H1 (cell line): ENCODE measurements at regions not wholly inside any gene's neighbourhood (a gene's known extent, or its start where the extent isn't known, plus 50 kb on each side); places are given as distances from the start of the nearest gene placed in this dataset.

Experiments
- CTCF ChIA-PET: fragments of 300-600 bp; sonication (Branson Sonifier 250); formaldehyde crosslinking; loops from one replicate; lab custom pipeline; 2021; ENCODE audit not compliant: partially characterized antibody; lab: Charles Lee
- POLR2A ChIA-PET: fragments of 300-600 bp; sonication (Branson Sonifier 250); formaldehyde crosslinking; loops from one replicate; lab custom pipeline; 2021; ENCODE audit warnings: inconsistent platforms; ENCODE audit not compliant: partially characterized antibody; lab: Charles Lee
- DNase-seq, 2 experiments: peaks; one replicate each; pipeline versions ENCODE4 v3.0.0 to v3.0.0-alpha.2; 2010 to 2022; ENCODE audit warnings: low spot score in 2 of 2, low read depth in 1 of 2, mixed read lengths in 1 of 2
- FAIRE-seq: peaks from 2 replicates; lab custom pipeline; 2011; peaks lifted over from hg19 to GRCh38; lab: Jason Lieb, UNC
- H2AFZ ChIP-seq: 2 replicates; pipeline ENCODE4 v1.8.1; 2012; ENCODE audit warnings: low read length, inconsistent platforms
- H2AK5ac ChIP-seq: 2 replicates; pipeline ENCODE4 v1.6.1; 2013; ENCODE audit warnings: low read depth, low read length
- H2BK120ac ChIP-seq: replicated peaks from 2 replicates; pipeline ENCODE3; 2013; ENCODE audit warnings: low read depth, low read length, inconsistent platforms
- H2BK12ac ChIP-seq: 2 replicates; pipeline ENCODE4 v1.6.1; 2013; ENCODE audit warnings: low read depth, low read length
- H2BK15ac ChIP-seq: 2 replicates; pipeline ENCODE4 v1.6.1; 2013; ENCODE audit warnings: low read length
- H2BK20ac ChIP-seq: 2 replicates; pipeline ENCODE4 v1.6.1; 2013; ENCODE audit warnings: low read length
- H2BK5ac ChIP-seq: 2 replicates; pipeline ENCODE4 v1.6.1; 2013; ENCODE audit warnings: low read depth, low read length
- H3K14ac ChIP-seq: 2 replicates; pipeline ENCODE4 v1.6.1; 2013; ENCODE audit warnings: inconsistent platforms; ENCODE audit not compliant: insufficient read length
- H3K18ac ChIP-seq: 2 replicates; pipeline ENCODE4 v1.6.1; 2013; ENCODE audit warnings: low read length; ENCODE audit errors: extremely low read depth
- H3K23ac ChIP-seq: 2 replicates; pipeline ENCODE4 v1.6.1; 2013; ENCODE audit warnings: inconsistent platforms; ENCODE audit not compliant: insufficient read length
- H3K23me2 ChIP-seq: 2 replicates; pipeline ENCODE4 v1.6.1; 2013; ENCODE audit warnings: low read depth, low read length
- H3K27ac ChIP-seq: 2 replicates; pipeline ENCODE4 v1.6.1; 2011; ENCODE audit warnings: low read depth, low read length, inconsistent platforms
- H3K27me3 ChIP-seq, 4 experiments: replicated peaks in 1 of 4; 1 replicate in 1 of 4; 2 replicates in 3 of 4; pipeline versions ENCODE4 v1.6.1 to v1.8.1; 2011 to 2013; ENCODE audit warnings: low read length in 3 of 4, mild to moderate bottlenecking in 3 of 4, inconsistent platforms in 2 of 4, mixed read lengths in 2 of 4, moderate library complexity in 1 of 4; ENCODE audit not compliant: control insufficient read depth in 3 of 4, insufficient read depth in 3 of 4; ENCODE audit errors: extremely low read depth in 1 of 4
- H3K36me3 ChIP-seq, 4 experiments: 2 replicates each; pipeline versions ENCODE4 v1.6.1 to v1.8.1; 2011 to 2013; ENCODE audit warnings: mild to moderate bottlenecking in 4 of 4, low read length in 3 of 4, moderate library complexity in 2 of 4, control low read depth in 1 of 4, inconsistent platforms in 1 of 4; ENCODE audit not compliant: insufficient read depth in 4 of 4, control insufficient read depth in 2 of 4
- H3K4ac ChIP-seq: replicated peaks from 2 replicates; pipeline ENCODE3; 2013; ENCODE audit warnings: low read length, low read depth, mixed read lengths, inconsistent platforms; ENCODE audit not compliant: insufficient read length
- H3K4me1 ChIP-seq, 4 experiments: replicated peaks in 1 of 4; 1 replicate in 1 of 4; 2 replicates in 3 of 4; pipeline versions ENCODE4 v1.6.1 to v1.8.1; 2011 to 2013; ENCODE audit warnings: low read length in 3 of 4, inconsistent platforms in 2 of 4, mixed read lengths in 1 of 4; ENCODE audit not compliant: insufficient read depth in 4 of 4, control insufficient read depth in 3 of 4
- H3K4me2 ChIP-seq, 2 experiments: 2 replicates each; pipeline versions ENCODE4 v1.6.1 to v1.8.1; 2011 to 2013; ENCODE audit warnings: low read depth in 2 of 2, low read length in 2 of 2, control low read depth in 1 of 2, inconsistent platforms in 1 of 2, mild to moderate bottlenecking in 1 of 2; ENCODE audit not compliant: insufficient read depth in 1 of 2
- H3K4me3 ChIP-seq, 4 experiments: fragments of 200-600, 300-600 bp in 1 of 4; sonication (generic), shearing (Covaris generic), sonication (Bioruptor Twin) in 1 of 4; 2 replicates each; pipeline versions ENCODE4 v1.5.1 to v1.8.1; 2011 to 2016; ENCODE audit warnings: low read length in 4 of 4, low read depth in 3 of 4, control low read depth in 2 of 4, inconsistent platforms in 2 of 4, mild to moderate bottlenecking in 2 of 4, mixed read lengths in 1 of 4, moderate library complexity in 1 of 4; ENCODE audit not compliant: insufficient read depth in 2 of 4; ENCODE audit errors: extremely low read depth in 1 of 4
- H3K56ac ChIP-seq: replicated peaks from 2 replicates; pipeline ENCODE3; 2013; ENCODE audit warnings: low read depth, mild to moderate bottlenecking, mixed read lengths, low read length, inconsistent platforms; ENCODE audit not compliant: insufficient read length
- H3K79me1 ChIP-seq: 2 replicates; pipeline ENCODE4 v1.6.1; 2013; ENCODE audit warnings: low read depth, low read length, control low read depth
- H3K79me2 ChIP-seq, 2 experiments: 2 replicates each; pipeline versions ENCODE4 v1.6.1 to v1.8.1; 2012 to 2013; ENCODE audit warnings: low read length in 2 of 2, mild to moderate bottlenecking in 2 of 2, inconsistent platforms in 1 of 2; ENCODE audit not compliant: insufficient read depth in 2 of 2, control insufficient read depth in 1 of 2
- H3K9ac ChIP-seq, 4 experiments: replicated peaks in 1 of 4; 1 replicate in 1 of 4; 2 replicates in 3 of 4; pipeline versions ENCODE4 v1.6.1 to v1.8.1; 2011 to 2013; ENCODE audit warnings: low read depth in 3 of 4, low read length in 3 of 4, control low read depth in 2 of 4, mild to moderate bottlenecking in 2 of 4, moderate library complexity in 2 of 4, inconsistent platforms in 1 of 4; ENCODE audit errors: extremely low read depth in 1 of 4
- H3K9me3 ChIP-seq, 2 experiments: 2 replicates each; pipeline versions ENCODE4 v1.6.1 to v1.8.1; 2012 to 2013; ENCODE audit warnings: mild to moderate bottlenecking in 2 of 2, moderate library complexity in 2 of 2, control low read depth in 1 of 2, inconsistent platforms in 1 of 2, low read depth in 1 of 2, low read length in 1 of 2, mixed read lengths in 1 of 2; ENCODE audit not compliant: insufficient read depth in 2 of 2
- H4K20me1 ChIP-seq, 2 experiments: replicated peaks in 1 of 2; 2 replicates each; pipeline versions ENCODE3 to v1.8.1; 2011 to 2013; ENCODE audit warnings: inconsistent platforms in 2 of 2, low read length in 2 of 2, mild to moderate bottlenecking in 1 of 2; ENCODE audit not compliant: insufficient read depth in 2 of 2, control insufficient read depth in 1 of 2
- H4K5ac ChIP-seq: 2 replicates; pipeline ENCODE4 v1.6.1; 2013; ENCODE audit warnings: low read length, low read depth, mixed read lengths, inconsistent platforms; ENCODE audit not compliant: insufficient read length
- H4K8ac ChIP-seq: 2 replicates; pipeline ENCODE4 v1.8.0; 2013; ENCODE audit warnings: mild to moderate bottlenecking, moderate library complexity, low read length, inconsistent platforms; ENCODE audit not compliant: insufficient read depth; ENCODE audit errors: extremely low read depth
- H4K91ac ChIP-seq: replicated peaks from 2 replicates; pipeline ENCODE3; 2013; ENCODE audit warnings: low read length, mixed read lengths, inconsistent platforms; ENCODE audit not compliant: insufficient read length
- ASH2L ChIP-seq: fragments of 200-600, 300-600 bp; sonication (generic); IDR thresholded peaks from one replicate; pipeline ENCODE4 v1.7.1; 2017; ENCODE audit warnings: low read length
- CTBP2 ChIP-seq: IDR thresholded peaks from 2 replicates; pipeline ENCODE4 v1.7.0; 2011; ENCODE audit warnings: borderline replicate concordance, mild to moderate bottlenecking, moderate library complexity, mixed read lengths, low read length; ENCODE audit not compliant: insufficient read depth, insufficient read length
- KDM4A ChIP-seq: IDR thresholded peaks from one replicate; pipeline ENCODE4 v1.7.1; 2012; ENCODE audit warnings: low read depth, mild to moderate bottlenecking, moderate library complexity, low read length, inconsistent platforms; ENCODE audit not compliant: severe bottlenecking
- MAX ChIP-seq: IDR thresholded peaks from 2 replicates; pipeline ENCODE4 v1.6.1; 2012; ENCODE audit warnings: inconsistent platforms
- SIN3A ChIP-seq, 2 experiments: IDR thresholded peaks in 1 of 2; conservative IDR thresholded peaks in 1 of 2; 2 replicates each; pipeline ENCODE4 v1.6.1; 2011 to 2012; ENCODE audit warnings: low read length in 2 of 2, improper control_type of control experiment in 1 of 2, low read depth in 1 of 2, mild to moderate bottlenecking in 1 of 2
- SIRT6 ChIP-seq: IDR thresholded peaks from one replicate; pipeline ENCODE4 v1.7.1; 2012; ENCODE audit warnings: low read length, inconsistent platforms
- SIX5 ChIP-seq: IDR thresholded peaks from 2 replicates; pipeline ENCODE4 v1.6.1; 2011; ENCODE audit warnings: mild to moderate bottlenecking, low read depth, low read length
- SP1 ChIP-seq: IDR thresholded peaks from 2 replicates; pipeline ENCODE4 v1.6.1; 2011; ENCODE audit warnings: low read depth, low read length
- WGBS, 2 experiments: shearing (Covaris generic) in 1 of 2; methylation state at CpG; one replicate each; pipeline versions ENCODE4 v1.1.6 to v1.1.7; 2013 to 2015; ENCODE audit warnings: low lambda C conversion rate in 2 of 2, mixed read lengths in 2 of 2, inconsistent platforms in 1 of 2, low coverage in 1 of 2, missing lambda C conversion rate in 1 of 2; ENCODE audit not compliant: insufficient replicate concordance in 2 of 2, insufficient coverage in 1 of 2, insufficient read length in 1 of 2; ENCODE audit errors: extremely low coverage in 1 of 2, missing lambda C conversion rate in 1 of 2; 5-methylcytosine and 5-hydroxymethylcytosine counted together

DNA sequence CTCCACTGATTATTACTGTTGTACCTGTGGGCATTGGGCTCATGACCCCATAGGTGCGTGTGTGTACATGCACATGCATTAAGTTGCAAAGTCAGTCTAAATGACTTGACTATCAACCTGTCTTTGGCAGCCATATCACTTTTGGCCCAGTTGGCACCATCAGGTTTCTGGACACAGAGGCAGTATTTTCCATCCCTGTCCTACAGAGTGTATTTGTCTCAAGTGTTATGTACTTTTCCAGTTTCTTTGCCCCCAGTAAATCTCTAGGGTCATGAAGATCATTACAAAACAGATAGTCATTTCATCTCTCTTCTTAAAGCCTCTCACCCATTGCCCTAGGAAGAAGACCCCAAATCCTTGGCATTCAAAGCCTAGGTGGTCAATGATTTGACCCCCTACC lies 121.4 kb downstream of the C9orf152 start:
- no peak overlapping the region for H2AFZ ChIP-seq
- WGBS, 2 experiments: 94% methylated on average over 1 of the region's 1 CpG; no CpG with 5 or more reads in 1 of the 2 experiments
- peaks cover 0 to 3% of the 10 kb centered on the region in 2 experiments for H4K20me1 ChIP-seq
- no peak overlapping the region for H2BK15ac ChIP-seq
- H3K9ac ChIP-seq: no peak overlapping the region
- H2BK12ac ChIP-seq: no peak overlapping the region
- H2AK5ac ChIP-seq: no peak overlapping the region
- no peak for TF ChIP-seq SIX5
- TF ChIP-seq CTBP2: no peak
- no peak for TF ChIP-seq SP1
- TF ChIP-seq MAX: no peak
- TF ChIP-seq SIRT6: no peak
- no peak for TF ChIP-seq SIN3A (conservative IDR thresholded peaks at IDR 0.05 in 1 of 2, IDR thresholded peaks at IDR 0.05 in 1 of 2; ENCODE audit: low read depth in 1 of 2, low read length in 2 of 2)
- no peak for TF ChIP-seq KDM4A
- TF ChIP-seq ASH2L: no peak
- no peaks in the 10 kb centered on the region for H3K9me3 ChIP-seq
- H3K56ac ChIP-seq: no peak overlapping the region
- no peak overlapping the region for H2BK120ac ChIP-seq
- no peak overlapping the region for H4K8ac ChIP-seq
- CTCF ChIA-PET: interaction anchor here (1.0 kb wide), 2 partner anchors 13 to 183 kb away, joined by 3 to 5 read pairs; no protein-coding TSS in a partner anchor
- H4K5ac ChIP-seq: no peak overlapping the region
- H2BK20ac ChIP-seq: no peak overlapping the region
- POLR2A ChIA-PET: no interaction called here
- H3K27ac ChIP-seq: no peak overlapping the region
- H3K79me1 ChIP-seq: peaks cover 10% of the 10 kb centered on the region
- peaks cover 0 to 75% of the 10 kb centered on the region in 2 experiments; a peak in 2 of 4 replicates for H3K79me2 ChIP-seq
- FAIRE-seq: no peak
- no peak overlapping the region for H2BK5ac ChIP-seq
- no peaks in the 10 kb centered on the region; a peak in 1 of 8 replicates for H3K36me3 ChIP-seq
- DNase-seq: no peak
- no peak overlapping the region for H3K4me2 ChIP-seq
- no peak overlapping the region for H3K14ac ChIP-seq
- H3K18ac ChIP-seq: no peak overlapping the region
- no peak overlapping the region for H3K4me3 ChIP-seq
- H4K91ac ChIP-seq: no peak overlapping the region
- H3K23ac ChIP-seq: no peak overlapping the region
- peaks cover 0 to 3% (median 0%) of the 10 kb centered on the region in 4 experiments; a peak in 3 of 7 replicates for H3K4me1 ChIP-seq
- H3K27me3 ChIP-seq: no peaks in the 10 kb centered on the region
- no peaks in the 10 kb centered on the region for H3K23me2 ChIP-seq
- H3K4ac ChIP-seq: no peak overlapping the region
